8988T (cell line): ENCODE measurements at regions not wholly inside any gene's neighbourhood (a gene's known extent, or its start where the extent isn't known, plus 50 kb on each side); places are given as distances from the start of the nearest gene placed in this dataset.

Experiments
- DNase-seq: peaks from one replicate; pipeline ENCODE4 v3.0.0; 2011

DNA sequence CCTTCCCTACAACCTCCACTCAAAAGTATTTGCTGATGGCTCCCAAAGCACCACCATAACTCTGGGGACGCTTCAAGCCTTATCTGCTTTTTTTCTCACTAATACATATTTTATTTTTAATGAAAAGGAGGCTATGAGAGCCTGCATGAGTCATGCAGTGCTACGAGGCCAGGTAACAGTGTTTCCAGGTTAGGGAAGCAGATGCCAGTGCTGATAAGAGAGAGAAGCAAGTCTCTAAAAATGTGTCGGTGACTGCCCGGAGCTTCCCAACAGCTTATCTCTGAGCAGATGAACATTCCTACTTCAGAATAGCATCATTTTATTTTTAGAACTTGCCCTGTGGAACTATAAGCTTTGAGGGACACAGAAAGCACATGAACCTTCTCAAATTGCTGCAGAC is 931.5 kb downstream of the CCSER2 start:
- DNase-seq, result no peak

DNA sequence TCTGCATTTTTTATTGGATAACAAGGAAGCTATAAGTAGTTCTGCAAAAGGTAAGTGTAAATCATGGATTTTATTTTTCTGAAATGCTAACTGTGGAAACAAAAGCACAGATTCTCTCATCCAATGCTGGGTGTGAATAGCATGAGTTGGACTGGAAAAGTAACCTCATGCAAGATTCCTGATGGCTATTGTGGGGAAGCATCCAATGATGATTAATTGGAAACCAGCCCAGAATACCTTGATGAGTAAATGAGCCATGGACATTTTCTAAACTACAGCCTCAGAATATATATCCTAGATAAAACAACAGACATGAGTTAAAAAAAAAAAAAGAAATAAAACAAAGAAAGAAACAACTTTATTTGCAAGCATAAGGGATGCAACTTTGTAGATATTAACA is 934.6 kb downstream of the CCSER2 start:
- DNase-seq, result no peak

- DNase-seq, result no peak
These were observed 936.7 kb downstream of the CCSER2 start for GRCh38 chr10:85265121-85265520.

- DNase-seq, result no peak
These were observed 938.4 kb downstream of the CCSER2 start for GRCh38 chr10:85266808-85267207.

DNA sequence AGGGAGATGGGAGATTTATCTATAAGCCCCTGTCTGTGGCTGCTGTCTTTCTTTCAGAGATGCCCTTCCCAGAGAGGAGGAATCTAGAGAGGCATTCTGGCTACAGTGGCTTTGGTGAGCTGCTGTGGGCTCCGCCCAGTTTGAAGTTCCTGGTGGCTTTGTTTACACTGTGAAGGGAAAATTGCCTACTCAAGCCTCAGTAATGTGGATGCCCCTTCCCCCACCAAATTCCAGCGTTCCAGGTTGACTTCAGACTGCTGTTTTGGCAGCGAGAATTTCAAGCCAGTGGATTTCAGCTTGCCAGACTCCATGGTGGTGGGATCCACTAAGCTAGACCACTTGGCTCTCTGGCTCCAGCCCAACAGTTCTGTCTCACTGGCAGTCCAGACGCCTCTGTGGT is 951.6 kb downstream of the CCSER2 start:
- DNase-seq, result no peak

GRCh38 chr10:85284778-85285770 is 956.7 kb downstream of the CCSER2 start:
- DNase-seq, result no peak

- DNase-seq, result no peak
These were observed 965.1 kb downstream of the CCSER2 start for GRCh38 chr10:85293483-85293882.

GRCh38 chr10:85311613-85312337 is 983.4 kb downstream of the CCSER2 start:
- DNase-seq, result no peak

GRCh38 chr10:85315657-85316056 is 987.3 kb downstream of the CCSER2 start:
- DNase-seq, result no peak

GRCh38 chr10:85316276-85316675 is 987.9 kb downstream of the CCSER2 start:
- no peak for DNase-seq

GRCh38 chr10:85317827-85318226 is 989.4 kb downstream of the CCSER2 start:
- DNase-seq, result no peak

DNA sequence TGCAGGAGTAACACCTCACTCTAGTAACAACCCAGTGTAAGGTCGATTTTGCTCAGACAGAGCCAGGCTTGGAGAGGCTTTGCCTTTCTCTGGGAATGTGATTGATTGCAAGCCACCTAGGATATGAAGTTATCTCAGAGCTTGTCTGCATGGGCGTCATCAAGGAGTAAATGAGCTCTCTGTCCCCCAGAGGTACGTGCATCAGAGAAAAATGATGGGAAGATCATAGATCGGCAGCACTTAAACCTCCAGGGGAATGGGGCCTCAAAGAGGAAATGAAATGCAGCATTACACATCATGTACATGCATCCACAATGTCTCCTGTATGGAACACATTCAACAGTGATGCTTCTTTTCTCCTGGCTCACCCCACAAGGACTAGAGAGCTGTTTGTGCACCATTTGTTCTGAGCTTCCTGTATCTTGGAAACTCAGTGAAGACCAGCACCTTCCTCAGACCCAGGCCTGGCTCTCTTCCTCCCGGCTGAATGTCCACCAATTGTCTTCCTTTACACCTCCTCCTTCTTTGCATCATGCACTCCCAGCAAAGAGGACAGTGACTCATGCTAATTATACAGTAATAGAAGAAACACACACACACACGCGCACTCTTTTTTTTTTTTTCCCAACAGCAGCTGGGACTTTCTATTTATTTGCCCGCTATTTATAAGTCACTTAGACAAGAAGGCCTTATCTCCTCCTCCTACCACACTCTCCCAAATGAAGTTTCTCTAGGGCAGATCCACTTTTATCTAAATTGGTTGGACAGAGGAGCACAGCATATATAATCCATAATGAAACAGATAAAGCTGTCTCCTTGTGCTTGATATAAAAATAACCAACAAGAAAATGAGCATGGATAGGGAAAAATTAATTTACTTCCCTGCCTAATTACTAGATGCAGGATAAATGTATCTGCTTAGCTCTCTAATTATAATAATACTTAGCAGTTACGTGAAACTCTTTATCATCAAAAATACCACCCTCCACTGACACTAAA is 990.7 kb downstream of the CCSER2 start:
- DNase-seq, result no peak

- DNase-seq, result no peak
These were observed 991.4 kb downstream of the CCSER2 start for GRCh38 chr10:85319826-85320225.

- no peak for DNase-seq
These were observed 1005.2 kb downstream of the CCSER2 start for GRCh38 chr10:85333594-85333993.

DNA sequence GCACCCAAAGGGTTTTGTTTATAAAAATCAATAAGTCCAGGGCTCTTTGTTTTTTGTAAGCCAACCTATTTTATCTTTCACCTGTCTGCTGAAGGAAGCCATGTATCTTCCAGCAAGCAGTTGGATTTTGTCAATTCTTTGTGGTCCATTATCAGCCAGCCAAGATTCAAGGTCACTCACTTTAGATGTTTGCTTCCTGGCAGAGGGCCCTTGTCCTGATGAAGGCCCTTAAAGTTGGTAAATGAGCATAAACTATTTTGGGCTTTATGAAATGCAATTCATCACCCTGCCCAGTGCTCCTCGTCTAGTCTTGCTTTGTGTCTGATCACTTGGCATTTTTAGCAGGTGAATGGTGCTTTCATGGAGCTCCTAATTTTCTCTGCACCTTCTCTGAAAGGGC is 1004.2 kb downstream of the GRID1 start:
- no peak for DNase-seq

- no peak for DNase-seq
These were observed 989.4 kb downstream of the GRID1 start for GRCh38 chr10:85377029-85377806.

- DNase-seq, result no peak
These were observed 987.3 kb downstream of the GRID1 start for GRCh38 chr10:85379338-85379737.

GRCh38 chr10:85400981-85401695 is 965.5 kb downstream of the GRID1 start:
- no peak for DNase-seq

DNA sequence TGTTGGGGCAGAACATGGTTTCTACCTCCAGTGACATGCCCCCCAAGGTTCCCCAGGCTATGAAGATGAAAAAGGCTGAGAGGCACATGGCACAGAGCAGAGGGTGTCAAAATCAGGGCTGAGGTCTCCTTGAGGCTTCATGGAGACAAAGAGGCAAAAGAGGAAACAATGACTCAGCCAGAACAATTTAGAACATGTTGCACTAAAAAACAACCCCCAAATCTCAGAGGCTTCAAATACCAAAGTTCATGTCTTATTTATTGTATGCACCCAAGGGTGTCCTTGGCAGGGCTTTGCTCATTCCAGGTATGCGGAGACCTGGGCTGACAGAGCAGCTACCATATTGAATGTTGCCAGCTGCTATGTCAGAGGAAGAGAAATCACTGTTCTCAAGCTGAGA is 964.1 kb downstream of the GRID1 start:
- DNase-seq, result no peak

GRCh38 chr10:85407088-85407487 is 959.5 kb downstream of the GRID1 start:
- no peak for DNase-seq

DNA sequence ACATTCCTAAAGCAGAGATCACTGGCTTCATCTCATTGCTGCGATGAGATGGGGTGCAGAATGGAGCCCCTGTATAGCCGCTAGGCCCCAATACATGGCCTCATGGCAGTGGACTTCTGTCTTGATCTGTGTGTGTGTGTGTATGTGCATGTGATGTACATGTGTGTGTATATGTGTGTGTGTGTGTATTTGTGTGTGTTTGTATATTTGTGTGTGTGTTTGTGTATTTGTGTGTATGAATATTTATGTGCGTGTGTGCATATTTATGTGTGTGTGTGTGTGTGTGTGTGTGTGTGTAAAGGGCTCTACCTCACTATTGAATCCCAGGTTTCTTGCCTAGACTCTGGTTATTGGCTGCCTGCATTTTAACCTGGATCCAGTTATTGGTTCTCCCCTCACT is 958.2 kb downstream of the GRID1 start:
- DNase-seq, result no peak
